PFSK-1 (cell line): ENCODE measurements at regions not wholly inside any gene's neighbourhood (a gene's known extent, or its start where the extent isn't known, plus 50 kb on each side); places are given as distances from the start of the nearest gene placed in this dataset.

Experiments used
- FOXP2 ChIP-seq: optimal IDR thresholded peaks from 2 replicates; pipeline ENCODE3; 2011; ENCODE audit warnings: borderline replicate concordance, control low read depth, inconsistent platforms; ENCODE audit not compliant: insufficient read depth; ENCODE audit errors: extremely low read length, extremely low read depth
- POLR2AphosphoS5 ChIP-seq: IDR thresholded peaks from 2 replicates; pipeline ENCODE4 v1.6.1; 2012; ENCODE audit warnings: low read depth, mild to moderate bottlenecking, control low read depth, low read length, moderate library complexity
- REST ChIP-seq, 2 experiments: IDR thresholded peaks; 2 replicates each; pipeline versions ENCODE4 v1.6.1 to v1.8.0; 2011 to 2012; ENCODE audit warnings: low read depth in 2 of 2, low read length in 2 of 2, control low read depth in 1 of 2, inconsistent platforms in 1 of 2, mild to moderate bottlenecking in 1 of 2, moderate library complexity in 1 of 2; ENCODE audit not compliant: insufficient read depth in 1 of 2
- SIN3A ChIP-seq: IDR thresholded peaks from 2 replicates; pipeline ENCODE4 v1.6.1; 2012; ENCODE audit warnings: mild to moderate bottlenecking, low read length, moderate library complexity, borderline replicate concordance; ENCODE audit not compliant: insufficient read depth
- TAF1 ChIP-seq: IDR thresholded peaks from 2 replicates; pipeline ENCODE4 v1.6.1; 2012; ENCODE audit warnings: low read length, control low read depth, borderline replicate concordance; ENCODE audit not compliant: insufficient read depth

- TF ChIP-seq POLR2AphosphoS5 (no peak), SIN3A (no peak), FOXP2 (no peak), REST (IDR thresholded peaks at IDR 0.05; ENCODE audit: insufficient read depth in 1 of 2, low read depth in 2 of 2, low read length in 2 of 2) (no peak), TAF1 (no peak)
Measured at GRCh38 chr12:43057566-43057965, 468.0 kb upstream of the PRICKLE1 start.

- no peak for TF ChIP-seq REST (IDR thresholded peaks at IDR 0.05; ENCODE audit: insufficient read depth in 1 of 2, low read depth in 2 of 2, low read length in 2 of 2)
- no peak for TF ChIP-seq FOXP2
- TF ChIP-seq SIN3A = no peak
- TF ChIP-seq TAF1 = no peak
- TF ChIP-seq POLR2AphosphoS5 = no peak
Measured at GRCh38 chr12:43054085-43054484, 464.5 kb upstream of the PRICKLE1 start.

GRCh38 chr12:43052441-43052840, 462.9 kb upstream of the PRICKLE1 start:
- no peak for TF ChIP-seq FOXP2
- TF ChIP-seq SIN3A = no peak
- TF ChIP-seq REST (IDR thresholded peaks at IDR 0.05; ENCODE audit: insufficient read depth in 1 of 2, low read depth in 2 of 2, low read length in 2 of 2) = no peak

GRCh38 chr12:43044241-43044640, 454.7 kb upstream of the PRICKLE1 start:
- TF ChIP-seq TAF1 (no peak), POLR2AphosphoS5 (no peak), FOXP2 (no peak), REST (IDR thresholded peaks at IDR 0.05; ENCODE audit: insufficient read depth in 1 of 2, low read depth in 2 of 2, low read length in 2 of 2) (no peak), SIN3A (no peak)

- no peak for TF ChIP-seq SIN3A
- TF ChIP-seq TAF1 = no peak
- TF ChIP-seq POLR2AphosphoS5 = no peak
- no peak for TF ChIP-seq FOXP2
Measured at GRCh38 chr12:43038991-43039390, 449.4 kb upstream of the PRICKLE1 start.
